ENCODE measurements at regions not wholly inside any gene's neighbourhood (a gene's known extent, or its start where the extent isn't known, plus 50 kb on each side); places are given as distances from the start of the nearest gene placed in this dataset.

- no peak overlapping the region for H2AFZ ChIP-seq (ENCODE audit: low read depth, low read length, poor library complexity, severe bottlenecking)
- H3K36me3 ChIP-seq (ENCODE audit: control insufficient read depth in 1 of 2, insufficient read depth in 2 of 2, low read length in 2 of 2), result no peaks in the 10 kb centered on the region
- DNase-seq (ENCODE audit: low read depth, low spot score), result no peak
- H3K27me3 ChIP-seq (ENCODE audit: insufficient read depth, low read length), result no peaks in the 10 kb centered on the region
- peaks cover 7 to 28% of the 10 kb centered on the region in 2 experiments; a peak in 3 of 4 replicates for H3K9me3 ChIP-seq (ENCODE audit: control insufficient read depth in 1 of 2, insufficient read depth in 1 of 2, low read depth in 1 of 2, low read length in 2 of 2)
- H3K79me2 ChIP-seq (ENCODE audit: insufficient read depth, low read length), result no peaks in the 10 kb centered on the region
- intact Hi-C loops (cut with micrococcal nuclease), result no loop called here
- H3K9ac ChIP-seq (ENCODE audit: low read length), result no peak overlapping the region
- no peak overlapping the region for H3K4me3 ChIP-seq (replicated peaks in 1 of 2; ENCODE audit: low read depth in 1 of 2, low read length in 2 of 2)
- no peak overlapping the region for H3K4me2 ChIP-seq (ENCODE audit: low read length)
- RAD21 ChIA-PET (ENCODE audit: low non-redundant PET in 1 of 2, low total read pairs in 2 of 2, uncharacterized antibody in 2 of 2, unreplicated experiment in 2 of 2), result no interaction called here
- H3K27ac ChIP-seq (ENCODE audit: low read depth, low read length), result no peak overlapping the region
- no peak for TF ChIP-seq MAX (IDR thresholded peaks at IDR 0.05)
- TF ChIP-seq TCF7L2 (IDR thresholded peaks at IDR 0.05; ENCODE audit: borderline replicate concordance, extremely low read depth, insufficient read depth, insufficient read length), result no peak
- TF ChIP-seq FOSL1 (IDR thresholded peaks at IDR 0.05; ENCODE audit: low read depth), result no peak
- TF ChIP-seq CEBPB (IDR thresholded peaks at IDR 0.05; ENCODE audit: low read depth), result no peak
- TF ChIP-seq ATF3 (IDR thresholded peaks at IDR 0.05), result no peak
- TF ChIP-seq POLR2A (IDR thresholded peaks at IDR 0.05; ENCODE audit: borderline replicate concordance, extremely low read depth, insufficient read depth, insufficient read length), result no peak
- CTCF ChIA-PET, result no interaction called here
- no peaks in the 10 kb centered on the region for H3K9me2 ChIP-seq (ENCODE audit: insufficient read depth)
- no peaks in the 10 kb centered on the region for H4K20me1 ChIP-seq (ENCODE audit: insufficient read depth)
- BruUV-seq (replicated peaks), result no TSS peak
- POLR2A ChIA-PET, result no interaction called here
- H3K4me1 ChIP-seq (ENCODE audit: control insufficient read depth in 1 of 2, insufficient read depth in 2 of 2, low read length in 2 of 2), result no peaks in the 10 kb centered on the region
- no peak for ATAC-seq
Observed at GRCh38 chr21:19266636-19267035, 863.1 kb upstream of the TMPRSS15 start.

GRCh38 chr21:19268686-19269085, 865.1 kb upstream of the TMPRSS15 start:
- Histone ChIP-seq H3K27me3 (ENCODE audit: insufficient read depth, low read length) (no peaks in the 10 kb centered on the region), H3K4me3 (replicated peaks in 1 of 2; ENCODE audit: low read depth in 1 of 2, low read length in 2 of 2) (no peak overlapping the region), H2AFZ (ENCODE audit: low read depth, low read length, poor library complexity, severe bottlenecking) (no peak overlapping the region), H3K36me3 (ENCODE audit: control insufficient read depth in 1 of 2, insufficient read depth in 2 of 2, low read length in 2 of 2) (no peaks in the 10 kb centered on the region), H3K79me2 (ENCODE audit: insufficient read depth, low read length) (no peaks in the 10 kb centered on the region), H3K4me2 (ENCODE audit: low read length) (no peak overlapping the region), H3K9ac (ENCODE audit: low read length) (no peak overlapping the region), H3K9me2 (ENCODE audit: insufficient read depth) (no peaks in the 10 kb centered on the region), H3K27ac (ENCODE audit: low read depth, low read length) (no peak overlapping the region), H4K20me1 (ENCODE audit: insufficient read depth) (no peaks in the 10 kb centered on the region), H3K4me1 (ENCODE audit: control insufficient read depth in 1 of 2, insufficient read depth in 2 of 2, low read length in 2 of 2) (no peaks in the 10 kb centered on the region), H3K9me3 (ENCODE audit: control insufficient read depth in 1 of 2, insufficient read depth in 1 of 2, low read depth in 1 of 2, low read length in 2 of 2) (peaks cover 8 to 36% of the 10 kb centered on the region in 2 experiments; a peak in 3 of 4 replicates)
- ChIA-PET POLR2A (no interaction called here), RAD21 (ENCODE audit: low non-redundant PET in 1 of 2, low total read pairs in 2 of 2, uncharacterized antibody in 2 of 2, unreplicated experiment in 2 of 2) (no interaction called here), CTCF (no interaction called here)
- intact Hi-C loops (cut with micrococcal nuclease), result no loop called here
- no TSS peak for BruUV-seq (replicated peaks)
- DNase-seq (ENCODE audit: low read depth, low spot score), result no peak
- ATAC-seq, result no peak
- TF ChIP-seq EZH2 (IDR thresholded peaks at IDR 0.05) (no peak), REST (IDR thresholded peaks at IDR 0.05; ENCODE audit: low read depth) (no peak), RAD21 (IDR thresholded peaks at IDR 0.05; ENCODE audit: low read depth) (no peak), CBX3 (IDR thresholded peaks at IDR 0.05; ENCODE audit: low read depth) (no peak), POLR2AphosphoS5 (IDR thresholded peaks at IDR 0.05; ENCODE audit: low read depth, low read length) (no peak), SP1 (IDR thresholded peaks at IDR 0.05; ENCODE audit: low read depth) (no peak), POLR2A (IDR thresholded peaks at IDR 0.05; ENCODE audit: borderline replicate concordance, extremely low read depth, insufficient read depth, insufficient read length) (no peak), EGR1 (IDR thresholded peaks at IDR 0.05; ENCODE audit: low read depth) (no peak), EZH2phosphoT487 (IDR thresholded peaks at IDR 0.05; ENCODE audit: borderline replicate concordance) (no peak), FOSL1 (IDR thresholded peaks at IDR 0.05; ENCODE audit: low read depth) (no peak), ZBTB33 (IDR thresholded peaks at IDR 0.05; ENCODE audit: extremely low read depth, insufficient replicate concordance, low read length) (no peak), JUND (IDR thresholded peaks at IDR 0.05) (no peak), CEBPB (IDR thresholded peaks at IDR 0.05; ENCODE audit: low read depth) (no peak), YY1 (IDR thresholded peaks at IDR 0.05; ENCODE audit: extremely low read depth, insufficient replicate concordance, low read depth, low read length) (no peak)

All from HCT116 (cell line).